Lung microvascular endothelial cell (primary cell): ENCODE measurements at regions not wholly inside any gene's neighbourhood (a gene's known extent, or its start where the extent isn't known, plus 50 kb on each side); places are given as distances from the start of the nearest gene placed in this dataset.
A peak's percentile ranks its signal among the peaks of the same experiment; 100 is the strongest.

Source experiments
- DNase-seq, 2 donors: peaks; one replicate each; pipeline versions ENCODE4 v3.0.0 to v3.0.0-alpha.2; 2010; ENCODE audit warnings: low read depth in 2 of 2

DNA sequence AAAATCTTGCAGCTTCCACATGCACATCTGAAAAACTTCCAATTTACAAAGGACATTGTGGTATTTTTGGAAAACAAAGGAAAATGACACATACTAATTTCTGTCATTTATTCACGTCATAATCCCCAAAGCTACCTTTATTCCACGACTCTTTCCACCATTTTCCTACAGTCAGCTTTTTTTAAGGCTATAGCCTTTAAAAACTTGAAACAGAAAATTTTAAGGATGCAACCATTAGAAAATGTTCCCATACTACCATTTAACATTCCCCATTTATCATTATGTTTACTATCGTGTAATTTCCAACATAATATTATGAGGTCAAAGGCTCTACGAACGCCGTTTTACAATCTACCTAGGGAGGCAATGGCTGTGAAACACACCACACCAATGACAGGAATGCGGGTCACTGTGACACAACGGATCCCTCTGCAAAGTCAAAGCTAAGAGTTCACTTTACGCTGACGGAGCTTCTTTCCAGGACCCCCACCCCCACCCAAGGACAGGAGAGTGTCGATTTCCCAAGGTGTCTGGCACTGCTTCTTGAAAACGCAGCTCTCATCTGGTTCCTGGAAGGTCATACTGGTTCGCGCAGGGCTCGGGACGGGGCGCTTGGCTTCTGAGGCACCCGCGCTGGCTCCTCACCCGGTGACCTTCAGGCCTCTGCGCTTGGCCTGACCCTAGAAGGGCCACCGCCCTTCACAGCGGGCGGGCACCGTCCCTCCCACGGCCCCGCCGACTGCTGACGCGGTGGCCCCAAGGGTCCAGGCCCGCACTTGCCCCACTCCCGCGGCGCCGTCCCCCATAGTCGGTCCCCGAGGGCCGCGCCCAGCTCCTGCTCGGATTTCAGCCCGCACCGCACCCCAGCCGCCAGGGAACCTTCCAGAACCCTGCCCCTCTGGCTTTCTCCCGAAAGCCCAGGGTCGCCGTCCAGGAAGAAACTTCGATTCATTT is 50.5 kb upstream of the ATF3 start:
- DNase-seq: peak; percentile 21 to 42

DNA sequence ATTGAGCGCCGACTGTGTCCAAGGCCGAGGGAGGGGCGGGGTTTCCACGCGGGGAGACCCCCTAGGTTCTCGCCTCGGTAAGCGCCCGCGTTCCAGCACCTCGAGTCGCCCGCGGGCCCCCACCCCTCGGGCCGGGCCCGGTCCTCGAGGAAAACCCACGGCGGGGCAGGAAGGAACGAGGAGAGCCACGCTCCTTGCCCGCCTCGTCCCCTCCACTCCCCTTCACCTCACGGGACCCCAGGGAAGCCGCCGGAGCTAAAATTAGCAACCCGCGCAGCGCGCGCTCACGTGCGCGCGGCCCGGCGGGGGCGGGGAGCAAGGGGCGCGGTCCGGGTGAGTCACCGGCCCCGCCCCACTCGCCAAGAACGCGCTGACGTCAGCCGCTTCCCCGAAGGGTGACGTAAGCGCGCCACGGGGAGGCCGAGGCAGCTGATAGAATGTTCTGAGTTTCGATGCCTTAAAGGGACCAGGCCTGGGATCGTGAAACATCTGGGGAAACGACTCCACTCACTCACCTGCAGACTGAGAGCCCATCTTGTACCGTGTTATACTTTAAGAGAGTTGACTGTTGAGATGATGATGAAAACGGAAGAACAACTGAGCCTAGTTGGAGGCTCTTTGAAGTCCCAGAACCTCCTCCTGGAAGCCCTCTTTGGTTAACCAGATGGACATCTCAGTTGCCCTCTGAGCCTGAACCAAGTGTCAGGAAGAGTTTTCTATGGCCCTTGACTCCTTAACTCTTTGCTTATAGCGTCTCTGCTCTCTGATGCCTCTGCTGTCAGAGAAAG is 49.7 kb upstream of the ATF3 start:
- DNase-seq: peak; percentile 94 to 96
